A549 (cell line): ENCODE measurements at regions not wholly inside any gene's neighbourhood (a gene's known extent, or its start where the extent isn't known, plus 50 kb on each side); places are given as distances from the start of the nearest gene placed in this dataset.

Experiments
- ATAC-seq, 2 experiments: fragments of 200-7000 bp in 1 of 2; fragments of >200 bp in 1 of 2; cut with Nextera tagmentation in 1 of 2; cut with Tn5 transposase in 1 of 2; 3 replicates each; pipeline versions ENCODE4 v1.8.0 to v1.9.1; 2018 to 2020; ENCODE audit warnings: mild to moderate bottlenecking in 1 of 2, moderate library complexity in 1 of 2
- CTCF ChIA-PET: fragments of 300-600 bp; sonication (Branson Sonifier 250); formaldehyde crosslinking; extraction: SDS; loops from one replicate; lab custom pipeline; 2021; ENCODE audit warnings: antibody characterized with exemption, inconsistent platforms; lab: Yijun Ruan, JAX
- POLR2A ChIA-PET: fragments of 350-600 bp; formaldehyde crosslinking; extraction: SDS; loops from one replicate; lab custom pipeline; 2021; ENCODE audit warnings: antibody characterized with exemption, inconsistent platforms; lab: Yijun Ruan, JAX
- DNase-seq, 2 experiments: peaks; one replicate each; pipeline versions ENCODE4 v3.0.0 to v3.0.0-alpha.2; 2011 to 2016; ENCODE audit warnings: low read depth in 1 of 2, low spot score in 1 of 2
- FAIRE-seq: peaks from 2 replicates; lab custom pipeline; 2011; peaks lifted over from hg19 to GRCh38; lab: Jason Lieb, UNC
- H3K27ac ChIP-seq, 2 experiments: fragments of >200 bp; sonication (Bioruptor Twin); formaldehyde crosslinking; 3 replicates each; pipeline ENCODE4 v1.5.1; 2016 to 2017
- H3K4me1 ChIP-seq: fragments of >200 bp; sonication (Bioruptor Twin); formaldehyde crosslinking; 3 replicates; pipeline ENCODE4 v1.6.1; 2016
- H3K4me2 ChIP-seq: fragments of >200 bp; sonication (Bioruptor Twin); formaldehyde crosslinking; 3 replicates; pipeline ENCODE4 v1.6.1; 2016
- H3K4me3 ChIP-seq: fragments of >200 bp; sonication (Bioruptor Twin); formaldehyde crosslinking; 3 replicates; pipeline ENCODE4 v1.5.1; 2016
- H3K9me3 ChIP-seq: fragments of >200 bp; sonication (Bioruptor Twin); formaldehyde crosslinking; 3 replicates; pipeline ENCODE4 v1.6.1; 2016
- BHLHE40 ChIP-seq: IDR thresholded peaks from 2 replicates; pipeline ENCODE4 v1.6.1; 2012; ENCODE audit warnings: low read depth, low read length, inconsistent platforms
- CBX2 ChIP-seq: fragments of 200-600 bp; sonication (generic); IDR thresholded peaks from 2 replicates; pipeline ENCODE4 v1.6.1; 2016; ENCODE audit warnings: low read depth, mild to moderate bottlenecking, borderline replicate concordance
- CHD4 ChIP-seq: fragments of 200-600 bp; sonication (generic); IDR thresholded peaks from 2 replicates; pipeline ENCODE4 v1.6.1; 2016; ENCODE audit warnings: antibody characterized with exemption, mild to moderate bottlenecking, borderline replicate concordance
- EHF ChIP-seq: fragments of 250-450 bp; sonication (Bioruptor Pico); IDR thresholded peaks from 2 replicates; pipeline ENCODE4 v1.5.0; 2020; ENCODE audit warnings: mild to moderate bottlenecking
- FOSB ChIP-seq: fragments of 250-450 bp; sonication (Bioruptor Pico); IDR thresholded peaks from 2 replicates; pipeline ENCODE4 v1.5.0; 2020; ENCODE audit warnings: mild to moderate bottlenecking, moderate library complexity
- FOSL2 ChIP-seq, 2 experiments: fragments of 450-650 bp in 1 of 2; fragments of >200 bp in 1 of 2; sonication (Bioruptor Twin) in 1 of 2; formaldehyde crosslinking; IDR thresholded peaks; 2 replicates each; pipeline versions ENCODE4 v1.5.0 to v1.6.1; 2016 to 2020; ENCODE audit warnings: mild to moderate bottlenecking in 1 of 2, moderate library complexity in 1 of 2
- HOXA7 ChIP-seq: fragments of 250-450 bp; sonication (Bioruptor Pico); IDR thresholded peaks from 2 replicates; pipeline ENCODE4 v1.5.0; 2020; ENCODE audit warnings: mild to moderate bottlenecking, moderate library complexity
- HOXB13 ChIP-seq: fragments of 250-450 bp; sonication (Bioruptor Pico); IDR thresholded peaks from 2 replicates; pipeline ENCODE4 v1.5.0; 2020; ENCODE audit warnings: low read depth, mild to moderate bottlenecking, moderate library complexity
- KDM5A ChIP-seq: fragments of 200-600 bp; sonication (generic); IDR thresholded peaks from 2 replicates; pipeline ENCODE4 v1.6.1; 2016; ENCODE audit warnings: antibody characterized with exemption, mild to moderate bottlenecking
- NFE2L2 ChIP-seq: fragments of 150-350 bp; conservative IDR thresholded peaks from 2 replicates; pipeline ENCODE4 v1.6.1; 2014; ENCODE audit warnings: low read length
- POLR2AphosphoS2 ChIP-seq: conservative IDR thresholded peaks from 2 replicates; pipeline ENCODE4 v1.6.1; 2012; ENCODE audit warnings: low read length, improper control_type of control experiment, inconsistent platforms
- RAD21 ChIP-seq, 2 experiments: fragments of >200 bp in 1 of 2; sonication (Bioruptor Twin) in 1 of 2; formaldehyde crosslinking in 1 of 2; IDR thresholded peaks in 1 of 2; conservative IDR thresholded peaks in 1 of 2; 2 replicates in 1 of 2; 3 replicates in 1 of 2; pipeline ENCODE4 v1.6.1; 2012 to 2018; ENCODE audit warnings: inconsistent platforms in 1 of 2
- RCOR1 ChIP-seq: fragments of 150-350 bp; IDR thresholded peaks from 2 replicates; pipeline ENCODE4 v1.6.1; 2014; ENCODE audit warnings: antibody characterized with exemption, low read length, low read depth
- RFX5 ChIP-seq: fragments of 450-650 bp; IDR thresholded peaks from 2 replicates; pipeline ENCODE4 v1.7.1; 2014; ENCODE audit warnings: antibody characterized with exemption, mild to moderate bottlenecking, moderate library complexity
- RNF2 ChIP-seq: fragments of 200-600 bp; sonication (generic); IDR thresholded peaks from 2 replicates; pipeline ENCODE4 v1.6.1; 2016; ENCODE audit warnings: low read depth, mild to moderate bottlenecking, antibody characterized with exemption, moderate library complexity, borderline replicate concordance
- TFCP2L1 ChIP-seq: fragments of 250-450 bp; sonication (Bioruptor Pico); IDR thresholded peaks from 2 replicates; pipeline ENCODE4 v1.5.0; 2021; ENCODE audit warnings: mild to moderate bottlenecking
- TP53 ChIP-seq: fragments of 250-450 bp; sonication (Bioruptor Pico); IDR thresholded peaks from 2 replicates; pipeline ENCODE4 v1.5.0; 2021; ENCODE audit warnings: mild to moderate bottlenecking, moderate library complexity
- ZC3H11A ChIP-seq: fragments of 450-650 bp; IDR thresholded peaks from 2 replicates; pipeline ENCODE4 v1.6.1; 2014; ENCODE audit warnings: antibody characterized with exemption, mild to moderate bottlenecking
- ZFP36 ChIP-seq: fragments of 450-650 bp; IDR thresholded peaks from 2 replicates; pipeline ENCODE4 v1.6.1; 2014; ENCODE audit warnings: borderline replicate concordance; ENCODE audit not compliant: partially characterized antibody
- ZNF302 ChIP-seq: fragments of 250-450 bp; sonication (Bioruptor Pico); IDR thresholded peaks from 2 replicates; pipeline ENCODE4 v1.9.0; 2021; ENCODE audit warnings: inconsistent platforms, mild to moderate bottlenecking, moderate library complexity
- WGBS: methylation state at CpG from one replicate; pipeline ENCODE4 v1.1.6; 2017; ENCODE audit errors: missing lambda C conversion rate; 5-methylcytosine and 5-hydroxymethylcytosine counted together
- TF ChIP-seq, protein P1 (sequence below): fragments of 250-450 bp; sonication (Bioruptor Pico); IDR thresholded peaks from 2 replicates; pipeline ENCODE4 v1.5.0; 2021; ENCODE audit warnings: mild to moderate bottlenecking, moderate library complexity, borderline replicate concordance
- TF ChIP-seq, protein P2 (sequence below): IDR thresholded peaks from 2 replicates; pipeline ENCODE4 v1.6.1; 2012; ENCODE audit warnings: low read depth, borderline replicate concordance
- TF ChIP-seq, protein P3 (sequence below): fragments of 200-600 bp; sonication (generic); IDR thresholded peaks from 2 replicates; pipeline ENCODE4 v1.6.1; 2016; ENCODE audit warnings: antibody characterized with exemption, mild to moderate bottlenecking, moderate library complexity
- TF ChIP-seq, protein P4 (sequence below): fragments of >200 bp; sonication (Bioruptor Twin); formaldehyde crosslinking; IDR thresholded peaks from 2 replicates; pipeline ENCODE4 v1.6.1; 2016

DNA sequence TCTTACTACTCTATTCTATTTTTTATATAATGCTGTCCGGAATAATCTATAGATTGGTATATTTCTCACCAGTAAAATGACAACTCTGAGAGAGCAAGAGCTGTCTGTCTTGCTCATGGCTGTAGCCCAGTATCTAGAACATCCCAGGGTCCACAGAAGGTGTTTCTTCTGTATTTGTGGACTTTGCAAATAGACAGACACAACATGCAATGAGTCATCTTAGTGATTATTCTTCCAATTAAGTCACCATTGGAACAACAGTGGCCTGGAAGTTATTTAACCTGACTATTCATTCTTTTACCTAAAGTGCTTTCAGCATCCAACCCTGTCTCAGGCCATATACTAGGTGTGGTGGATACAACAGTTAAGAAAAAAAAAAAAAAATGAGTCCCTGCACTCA lies 179.5 kb downstream of the PPARGC1A start:
- CTCF ChIA-PET, result no interaction called here
- Histone ChIP-seq H3K4me3 (no peak overlapping the region), H3K9me3 (no peaks in the 10 kb centered on the region)
- TF ChIP-seq RNF2, result no peak
- TF ChIP-seq RCOR1, result no peak
- no peak for TF ChIP-seq CHD4
- TF ChIP-seq, protein P1, sequence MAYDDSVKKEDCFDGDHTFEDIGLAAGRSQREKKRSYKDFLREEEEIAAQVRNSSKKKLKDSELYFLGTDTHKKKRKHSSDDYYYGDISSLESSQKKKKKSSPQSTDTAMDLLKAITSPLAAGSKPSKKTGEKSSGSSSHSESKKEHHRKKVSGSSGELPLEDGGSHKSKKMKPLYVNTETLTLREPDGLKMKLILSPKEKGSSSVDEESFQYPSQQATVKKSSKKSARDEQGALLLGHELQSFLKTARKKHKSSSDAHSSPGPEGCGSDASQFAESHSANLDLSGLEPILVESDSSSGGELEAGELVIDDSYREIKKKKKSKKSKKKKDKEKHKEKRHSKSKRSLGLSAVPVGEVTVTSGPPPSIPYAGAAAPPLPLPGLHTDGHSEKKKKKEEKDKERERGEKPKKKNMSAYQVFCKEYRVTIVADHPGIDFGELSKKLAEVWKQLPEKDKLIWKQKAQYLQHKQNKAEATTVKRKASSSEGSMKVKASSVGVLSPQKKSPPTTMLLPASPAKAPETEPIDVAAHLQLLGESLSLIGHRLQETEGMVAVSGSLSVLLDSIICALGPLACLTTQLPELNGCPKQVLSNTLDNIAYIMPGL, result no peak
- TF ChIP-seq, protein P2, sequence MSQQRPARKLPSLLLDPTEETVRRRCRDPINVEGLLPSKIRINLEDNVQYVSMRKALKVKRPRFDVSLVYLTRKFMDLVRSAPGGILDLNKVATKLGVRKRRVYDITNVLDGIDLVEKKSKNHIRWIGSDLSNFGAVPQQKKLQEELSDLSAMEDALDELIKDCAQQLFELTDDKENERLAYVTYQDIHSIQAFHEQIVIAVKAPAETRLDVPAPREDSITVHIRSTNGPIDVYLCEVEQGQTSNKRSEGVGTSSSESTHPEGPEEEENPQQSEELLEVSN, result no peak
- TF ChIP-seq, protein P3, sequence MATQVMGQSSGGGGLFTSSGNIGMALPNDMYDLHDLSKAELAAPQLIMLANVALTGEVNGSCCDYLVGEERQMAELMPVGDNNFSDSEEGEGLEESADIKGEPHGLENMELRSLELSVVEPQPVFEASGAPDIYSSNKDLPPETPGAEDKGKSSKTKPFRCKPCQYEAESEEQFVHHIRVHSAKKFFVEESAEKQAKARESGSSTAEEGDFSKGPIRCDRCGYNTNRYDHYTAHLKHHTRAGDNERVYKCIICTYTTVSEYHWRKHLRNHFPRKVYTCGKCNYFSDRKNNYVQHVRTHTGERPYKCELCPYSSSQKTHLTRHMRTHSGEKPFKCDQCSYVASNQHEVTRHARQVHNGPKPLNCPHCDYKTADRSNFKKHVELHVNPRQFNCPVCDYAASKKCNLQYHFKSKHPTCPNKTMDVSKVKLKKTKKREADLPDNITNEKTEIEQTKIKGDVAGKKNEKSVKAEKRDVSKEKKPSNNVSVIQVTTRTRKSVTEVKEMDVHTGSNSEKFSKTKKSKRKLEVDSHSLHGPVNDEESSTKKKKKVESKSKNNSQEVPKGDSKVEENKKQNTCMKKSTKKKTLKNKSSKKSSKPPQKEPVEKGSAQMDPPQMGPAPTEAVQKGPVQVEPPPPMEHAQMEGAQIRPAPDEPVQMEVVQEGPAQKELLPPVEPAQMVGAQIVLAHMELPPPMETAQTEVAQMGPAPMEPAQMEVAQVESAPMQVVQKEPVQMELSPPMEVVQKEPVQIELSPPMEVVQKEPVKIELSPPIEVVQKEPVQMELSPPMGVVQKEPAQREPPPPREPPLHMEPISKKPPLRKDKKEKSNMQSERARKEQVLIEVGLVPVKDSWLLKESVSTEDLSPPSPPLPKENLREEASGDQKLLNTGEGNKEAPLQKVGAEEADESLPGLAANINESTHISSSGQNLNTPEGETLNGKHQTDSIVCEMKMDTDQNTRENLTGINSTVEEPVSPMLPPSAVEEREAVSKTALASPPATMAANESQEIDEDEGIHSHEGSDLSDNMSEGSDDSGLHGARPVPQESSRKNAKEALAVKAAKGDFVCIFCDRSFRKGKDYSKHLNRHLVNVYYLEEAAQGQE, result no peak
- no peak for TF ChIP-seq CBX2
- TF ChIP-seq, all 56 proteins: peak for 0
- H3K4me1 ChIP-seq, result no peaks in the 10 kb centered on the region
- POLR2A ChIA-PET, result no interaction called here
- H3K27ac ChIP-seq, result no peak overlapping the region
- FAIRE-seq (no peak), ATAC-seq (no peak), DNase-seq (no peak)
- H3K4me2 ChIP-seq, result no peak overlapping the region
- 71% methylated on average over 1 of the region's 1 CpG for WGBS

DNA sequence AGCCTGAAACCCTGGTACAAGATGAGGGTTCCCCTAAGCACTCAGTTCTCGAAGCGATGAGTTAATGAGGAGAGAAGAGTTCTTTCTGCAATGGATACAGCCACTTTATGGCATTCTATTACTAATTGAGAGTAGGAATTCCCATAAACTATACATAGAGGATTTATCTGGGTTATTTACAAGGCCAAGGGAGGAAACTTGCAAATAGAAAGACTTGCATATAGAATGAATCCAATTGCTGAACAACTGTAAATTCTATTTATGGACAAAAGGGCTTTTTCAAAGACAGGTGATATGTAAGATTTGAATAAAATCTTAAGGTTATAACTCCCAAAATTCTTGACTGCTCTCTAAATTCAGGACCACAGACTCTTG lies 182.2 kb downstream of the PPARGC1A start:
- Histone ChIP-seq H3K4me1 (no peaks in the 10 kb centered on the region), H3K9me3 (no peaks in the 10 kb centered on the region), H3K4me3 (no peak overlapping the region), H3K27ac (no peak overlapping the region), H3K4me2 (no peak overlapping the region)
- ChIA-PET POLR2A (no interaction called here), CTCF (no interaction called here)
- FAIRE-seq (no peak), DNase-seq (no peak), ATAC-seq (no peak)
- TF ChIP-seq RCOR1 (no peak), ZFP36 (no peak), CBX2 (no peak), RNF2 (no peak), EHF (no peak), POLR2AphosphoS2 (no peak), RAD21 (conservative IDR thresholded peaks at IDR 0.05 in 1 of 2, IDR thresholded peaks at IDR 0.05 in 1 of 2) (no peak)
- TF ChIP-seq, protein P4, sequence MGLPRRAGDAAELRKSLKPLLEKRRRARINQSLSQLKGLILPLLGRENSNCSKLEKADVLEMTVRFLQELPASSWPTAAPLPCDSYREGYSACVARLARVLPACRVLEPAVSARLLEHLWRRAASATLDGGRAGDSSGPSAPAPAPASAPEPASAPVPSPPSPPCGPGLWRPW, result no peak
- WGBS, result 18% methylated on average over 2 of the region's 2 CpGs

DNA sequence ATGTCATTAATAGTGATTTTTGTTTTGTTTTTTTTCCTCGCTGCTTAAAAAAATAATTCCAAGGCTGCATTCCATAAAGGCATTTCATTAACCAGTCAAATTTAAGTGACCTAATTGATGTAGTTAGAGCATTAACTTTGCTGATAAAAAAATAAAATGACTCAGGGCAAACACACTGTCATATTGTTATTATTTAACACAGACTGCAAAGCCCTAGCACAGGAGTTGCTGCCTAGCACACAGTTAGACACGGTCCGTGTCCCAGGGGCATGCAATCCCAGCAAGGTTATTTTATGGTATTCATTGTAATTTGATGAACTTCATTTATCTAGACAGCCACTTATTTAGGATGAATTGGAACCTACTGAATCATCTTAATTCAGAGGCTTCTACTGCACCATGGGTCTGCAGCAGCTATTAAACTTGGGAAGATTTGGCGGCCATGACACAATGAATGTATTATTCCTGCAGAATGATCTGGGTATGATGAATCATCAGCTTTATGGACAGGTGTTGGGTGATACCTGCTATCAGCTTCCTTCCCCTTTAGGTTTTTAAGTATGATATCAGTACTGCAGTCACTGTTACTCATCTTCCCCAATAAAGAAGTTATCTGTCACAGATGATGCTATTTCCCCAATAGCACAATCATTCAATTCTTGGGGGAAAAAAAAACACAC lies 182.7 kb downstream of the PPARGC1A start:
- Histone ChIP-seq H3K4me1 (no peaks in the 10 kb centered on the region), H3K27ac (no peak overlapping the region), H3K4me2 (no peak overlapping the region), H3K9me3 (no peaks in the 10 kb centered on the region), H3K4me3 (no peak overlapping the region)
- no peak for ATAC-seq
- no peak for DNase-seq
- FAIRE-seq, result no peak
- ChIA-PET CTCF (no interaction called here), POLR2A (no interaction called here)
- 29% methylated on average over 4 of the region's 4 CpGs for WGBS
- TF ChIP-seq NFE2L2 (no peak), HOXB13 (CRISPR knock-in tag) (no peak), BHLHE40 (no peak), RFX5 (no peak), FOSL2 (IDR thresholded peaks at IDR 0.05) (no peak), FOSL2 (CRISPR knock-in tag; IDR thresholded peaks at IDR 0.05) (no peak), FOSB (CRISPR knock-in tag) (no peak), TP53 (CRISPR knock-in tag) (no peak), RNF2 (no peak), HOXA7 (no peak), ZFP36 (no peak), ZNF302 (no peak), KDM5A (no peak), ZC3H11A (no peak), TFCP2L1 (no peak)
